NCI-H526 (cell line): ENCODE measurements at regions not wholly inside any gene's neighbourhood (a gene's known extent, or its start where the extent isn't known, plus 50 kb on each side); places are given as distances from the start of the nearest gene placed in this dataset.
A peak's percentile ranks its signal among the peaks of the same experiment; 100 is the strongest.

Source experiments
- DNase-seq, 2 experiments: peaks; one replicate each; lab custom pipeline; 2025; lab: John Stamatoyannopoulos, UW

- peak; percentile 45 to 68 for DNase-seq
Observed at GRCh38 chr2:116510117-116510671, 1304.3 kb upstream of the DDX18 start.

GRCh38 chr2:116511426-116511825 lies 1303.1 kb upstream of the DDX18 start:
- DNase-seq, result no peak

- no peak for DNase-seq
Observed at GRCh38 chr2:116513991-116514390, 1300.5 kb upstream of the DDX18 start.

GRCh38 chr2:116517936-116518335 lies 1296.6 kb upstream of the DDX18 start:
- DNase-seq, result no peak

GRCh38 chr2:116537811-116538210 lies 1276.7 kb upstream of the DDX18 start:
- no peak for DNase-seq

DNA sequence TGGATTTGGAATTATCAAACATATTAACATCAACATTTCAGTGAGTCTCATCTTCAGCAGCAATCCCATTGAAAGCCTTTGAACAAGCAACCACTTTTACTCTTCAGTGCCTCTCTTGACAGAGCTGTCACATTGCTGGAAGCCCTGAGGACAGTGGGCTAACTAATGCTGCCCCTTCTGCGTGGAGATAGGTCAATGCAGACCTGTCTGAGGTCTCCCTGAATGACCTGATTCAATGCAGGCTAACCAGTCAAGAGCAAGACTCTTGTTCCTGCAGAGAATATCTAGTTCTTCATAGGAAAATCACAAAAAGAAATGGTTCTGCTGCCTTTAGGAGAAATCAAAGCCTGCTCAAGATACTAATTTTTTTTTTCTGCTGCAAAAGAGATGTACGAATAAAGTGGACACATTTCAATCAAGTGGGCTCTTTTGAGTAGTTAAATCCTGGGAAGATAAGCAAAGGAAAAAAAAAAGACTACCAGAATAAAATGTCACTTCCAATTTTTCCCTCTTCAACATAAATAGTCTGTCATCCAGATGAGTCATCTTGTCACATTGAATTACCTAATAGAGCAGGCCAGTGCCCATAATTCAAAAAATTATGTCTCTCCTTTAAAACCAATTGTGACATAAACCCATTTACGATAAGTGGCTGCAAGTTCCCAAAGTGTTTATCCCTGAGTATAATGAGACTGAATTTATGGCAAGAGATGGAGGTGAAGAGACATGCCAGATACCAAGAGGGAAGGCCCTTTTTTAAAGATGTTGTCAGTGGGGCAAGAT lies 1269.0 kb upstream of the DDX18 start:
- DNase-seq, result no peak

GRCh38 chr2:116552738-116553419 lies 1261.6 kb upstream of the DDX18 start:
- peak; percentile 18 to 49 for DNase-seq

DNA sequence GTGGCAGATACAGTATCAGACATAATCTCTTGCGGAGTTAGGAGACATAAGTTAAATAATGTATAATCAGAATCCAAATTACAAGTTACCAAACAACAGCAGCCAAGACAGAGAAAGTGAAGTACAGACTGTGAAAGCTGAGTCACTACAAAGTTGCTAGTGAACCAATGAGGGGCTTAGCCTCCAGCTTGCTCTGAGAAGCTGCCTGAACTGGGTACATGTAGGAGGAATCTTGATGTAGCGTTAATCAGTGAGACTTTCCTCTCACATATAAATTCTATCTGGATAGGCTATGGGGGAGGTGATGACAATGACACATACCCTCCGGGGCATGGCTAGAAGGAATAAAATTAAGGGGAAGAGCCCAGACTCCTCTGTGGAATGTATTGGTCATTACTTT lies 1234.3 kb upstream of the DDX18 start:
- no peak for DNase-seq

DNA sequence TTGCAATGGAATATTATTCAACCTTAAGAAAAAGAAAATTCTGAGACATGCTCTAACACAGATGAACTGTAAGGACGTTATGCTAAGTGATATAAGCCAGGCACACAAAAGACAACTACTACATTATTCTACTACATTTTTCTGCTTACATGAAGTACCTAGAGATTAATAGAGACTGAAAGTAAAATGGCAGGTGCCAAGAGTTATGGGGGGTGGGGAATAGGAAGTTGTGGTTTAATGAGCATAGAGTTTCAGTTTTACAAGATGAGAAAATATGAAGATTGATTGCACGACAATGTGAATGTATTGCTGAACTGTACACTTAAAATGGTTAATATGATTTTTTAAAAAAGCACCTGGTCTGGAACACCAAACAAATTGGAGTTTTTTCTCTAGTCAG lies 1231.6 kb upstream of the DDX18 start:
- no peak for DNase-seq

- no peak for DNase-seq
Observed at GRCh38 chr2:116585669-116586327, 1228.7 kb upstream of the DDX18 start.

DNA sequence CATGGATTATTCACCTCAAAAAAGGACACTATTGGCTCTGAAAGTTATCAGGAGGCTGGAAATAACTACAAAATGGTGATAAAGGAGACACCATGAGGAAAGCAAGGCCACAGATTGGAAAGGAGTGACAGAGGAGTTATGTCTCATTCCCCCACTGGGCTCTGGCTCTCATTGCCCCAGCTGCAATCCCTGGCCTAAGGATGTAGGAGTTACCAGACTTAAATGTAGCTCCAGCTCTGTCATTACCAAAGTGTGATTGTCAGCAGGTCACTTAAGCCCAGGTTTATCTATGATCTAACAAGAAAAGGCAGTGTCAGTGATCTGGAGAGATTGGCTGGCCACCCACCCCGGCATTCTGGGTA lies 1228.2 kb upstream of the DDX18 start:
- no peak for DNase-seq
